HEK293 (cell line): ENCODE measurements at regions not wholly inside any gene's neighbourhood (a gene's known extent, or its start where the extent isn't known, plus 50 kb on each side); places are given as distances from the start of the nearest gene placed in this dataset.

Source experiments
- CTCF ChIA-PET: fragments of 350-600 bp; formaldehyde crosslinking; extraction: SDS; loops from one replicate; lab custom pipeline; 2021; ENCODE audit warnings: antibody characterized with exemption; lab: Yijun Ruan, JAX
- POLR2A ChIA-PET: fragments of 300-600 bp; formaldehyde crosslinking; extraction: SDS; loops from one replicate; lab custom pipeline; 2020; ENCODE audit warnings: antibody characterized with exemption, inconsistent platforms; lab: Yijun Ruan, JAX
- H3K27ac ChIP-seq: fragments of 200-500 bp; sonication (Bioruptor generic); 2 replicates; pipeline ENCODE4 v1.5.1; 2014; ENCODE audit warnings: low read depth, low read length, control low read depth, inconsistent platforms; ENCODE audit errors: extremely low read depth
- H3K36me3 ChIP-seq, 2 experiments: fragments of 200-500 bp in 1 of 2; sonication (Bioruptor generic) in 1 of 2; 1 replicate in 1 of 2; 2 replicates in 1 of 2; pipeline ENCODE4 v1.5.1; 2014 to 2017; ENCODE audit warnings: inconsistent platforms in 2 of 2, low read length in 2 of 2; ENCODE audit not compliant: control insufficient read depth in 2 of 2, insufficient read depth in 1 of 2
- H3K4me1 ChIP-seq: fragments of 200-500 bp; sonication (Bioruptor generic); 2 replicates; pipeline ENCODE4 v1.5.1; 2014; ENCODE audit warnings: mild to moderate bottlenecking, low read length, inconsistent platforms; ENCODE audit not compliant: control insufficient read depth, insufficient read depth
- H3K4me3 ChIP-seq: 2 replicates; pipeline ENCODE4 v1.5.1; 2011; ENCODE audit warnings: low read depth, mild to moderate bottlenecking, control low read depth, low read length, moderate library complexity
- H3K9me3 ChIP-seq: fragments of 200-500 bp; sonication (Bioruptor generic); 2 replicates; pipeline ENCODE4 v1.5.1; 2014; ENCODE audit warnings: low read depth, low read length, inconsistent platforms; ENCODE audit not compliant: control insufficient read depth, insufficient read depth
- BCL11A ChIP-seq: fragments of 450-650 bp; formaldehyde crosslinking; IDR thresholded peaks from 2 replicates; pipeline ENCODE4 v1.5.1; 2016; ENCODE audit warnings: low read depth, missing biosample characterization, missing genetic modification characterization
- GLIS2 ChIP-seq: fragments of 450-650 bp; formaldehyde crosslinking; IDR thresholded peaks from 2 replicates; pipeline ENCODE4 v1.5.1; 2016; ENCODE audit warnings: missing biosample characterization, missing genetic modification characterization
- HIC1 ChIP-seq: fragments of 450-650 bp; formaldehyde crosslinking; IDR thresholded peaks from 2 replicates; pipeline ENCODE4 v1.5.1; 2016; ENCODE audit warnings: missing biosample characterization, missing genetic modification characterization
- HOXD13 ChIP-seq: sonication (generic); formaldehyde crosslinking; IDR thresholded peaks from 2 replicates; pipeline ENCODE4 v1.8.0; 2022; ENCODE audit warnings: missing genetic modification reagents, borderline replicate concordance
- RBAK ChIP-seq: fragments of 450-650 bp; formaldehyde crosslinking; IDR thresholded peaks from 2 replicates; pipeline ENCODE4 v1.5.1; 2016; ENCODE audit warnings: missing biosample characterization, missing genetic modification characterization
- YY1 ChIP-seq: fragments of 450-650 bp; formaldehyde crosslinking; IDR thresholded peaks from 2 replicates; pipeline ENCODE4 v1.5.1; 2018; ENCODE audit warnings: missing biosample characterization, missing genetic modification characterization
- ZBTB49 ChIP-seq: fragments of 450-650 bp; formaldehyde crosslinking; IDR thresholded peaks from 2 replicates; pipeline ENCODE4 v1.5.1; 2016; ENCODE audit warnings: missing biosample characterization, missing genetic modification characterization, low read depth
- ZNF112 ChIP-seq: fragments of 450-650 bp; formaldehyde crosslinking; IDR thresholded peaks from 2 replicates; pipeline ENCODE4 v1.5.0; 2017; ENCODE audit warnings: missing biosample characterization, missing genetic modification characterization
- ZNF132 ChIP-seq: fragments of 450-650 bp; formaldehyde crosslinking; IDR thresholded peaks from 2 replicates; pipeline ENCODE4 v1.5.1; 2017; ENCODE audit warnings: missing biosample characterization, missing genetic modification characterization, borderline replicate concordance
- ZNF354C ChIP-seq: fragments of 450-650 bp; formaldehyde crosslinking; IDR thresholded peaks from 2 replicates; pipeline ENCODE4 v1.5.1; 2016; ENCODE audit warnings: missing biosample characterization, missing genetic modification characterization, low read depth, borderline replicate concordance
- ZNF513 ChIP-seq: fragments of 450-650 bp; IDR thresholded peaks from 2 replicates; pipeline ENCODE4 v1.5.1; 2018; ENCODE audit warnings: missing biosample characterization, missing genetic modification characterization
- ZNF514 ChIP-seq: fragments of 450-650 bp; formaldehyde crosslinking; IDR thresholded peaks from 2 replicates; pipeline ENCODE4 v1.5.1; 2016; ENCODE audit warnings: missing biosample characterization, missing genetic modification characterization
- ZNF521 ChIP-seq: fragments of 450-650 bp; formaldehyde crosslinking; IDR thresholded peaks from 2 replicates; pipeline ENCODE4 v1.5.1; 2017; ENCODE audit warnings: missing biosample characterization, mild to moderate bottlenecking, missing genetic modification characterization
- ZNF585B ChIP-seq: fragments of 450-650 bp; formaldehyde crosslinking; IDR thresholded peaks from 2 replicates; pipeline ENCODE4 v1.5.1; 2016; ENCODE audit warnings: missing biosample characterization, missing genetic modification characterization
- ZNF621 ChIP-seq: fragments of 450-650 bp; formaldehyde crosslinking; IDR thresholded peaks from 2 replicates; pipeline ENCODE4 v1.5.1; 2017; ENCODE audit warnings: missing biosample characterization, missing genetic modification characterization
- ZNF660 ChIP-seq: fragments of 450-650 bp; IDR thresholded peaks from 2 replicates; pipeline ENCODE4 v1.5.1; 2018; ENCODE audit warnings: missing biosample characterization, mild to moderate bottlenecking, missing genetic modification characterization
- ZNF768 ChIP-seq: fragments of 450-650 bp; formaldehyde crosslinking; IDR thresholded peaks from 2 replicates; pipeline ENCODE4 v1.5.1; 2018; ENCODE audit warnings: missing biosample characterization, mild to moderate bottlenecking, missing genetic modification characterization
- ZNF776 ChIP-seq: fragments of 450-650 bp; formaldehyde crosslinking; IDR thresholded peaks from 2 replicates; pipeline ENCODE4 v1.5.0; 2017; ENCODE audit warnings: missing biosample characterization, missing genetic modification characterization, borderline replicate concordance
- ZSCAN18 ChIP-seq: fragments of 450-650 bp; formaldehyde crosslinking; IDR thresholded peaks from 2 replicates; pipeline ENCODE4 v1.5.1; 2016; ENCODE audit warnings: missing biosample characterization, missing genetic modification characterization

- POLR2A ChIA-PET = interaction anchor here (0.6 kb wide), 1 partner anchor 337 kb away, joined by 3 read pairs; no protein-coding TSS in a partner anchor
- H3K36me3 ChIP-seq = no peaks in the 10 kb centered on the region
- H3K9me3 ChIP-seq = no peaks in the 10 kb centered on the region
- CTCF ChIA-PET = interaction anchor here (0.7 kb wide), 1 partner anchor 57 kb away, joined by 6 read pairs; no protein-coding TSS in a partner anchor
- no peak overlapping the region for H3K4me3 ChIP-seq
- no peaks in the 10 kb centered on the region for H3K4me1 ChIP-seq
- H3K27ac ChIP-seq = no peak overlapping the region
- no peak for TF ChIP-seq ZSCAN18 (tag by site-specific recombination)
- TF ChIP-seq ZNF768 = no peak
- no peak for TF ChIP-seq ZNF112
- TF ChIP-seq ZNF132 (tag by site-specific recombination) = no peak
- TF ChIP-seq HOXD13 = no peak
- TF ChIP-seq ZNF621 (tag by site-specific recombination) = no peak
- no peak for TF ChIP-seq ZNF513 (tag by site-specific recombination)
- no peak for TF ChIP-seq BCL11A (tag by site-specific recombination)
- no peak for TF ChIP-seq ZNF514
- TF ChIP-seq ZNF660 (tag by site-specific recombination) = no peak
- no peak for TF ChIP-seq YY1 (tag by site-specific recombination)
- no peak for TF ChIP-seq ZNF585B
- no peak for TF ChIP-seq RBAK (tag by site-specific recombination)
- no peak for TF ChIP-seq ZBTB49 (tag by site-specific recombination)
- no peak for TF ChIP-seq ZNF521 (tag by site-specific recombination)
Measured at GRCh38 chr5:62741761-62742160, 163.1 kb downstream of the LRRC70 start.

GRCh38 chr5:62737766-62738165, 159.1 kb downstream of the LRRC70 start:
- Histone ChIP-seq H3K4me1 (no peaks in the 10 kb centered on the region), H3K9me3 (no peaks in the 10 kb centered on the region), H3K4me3 (no peak overlapping the region), H3K36me3 (no peaks in the 10 kb centered on the region), H3K27ac (no peak overlapping the region)
- TF ChIP-seq ZNF354C (no peak), HIC1 (no peak), ZNF776 (no peak), ZNF132 (tag by site-specific recombination) (no peak), GLIS2 (tag by site-specific recombination) (no peak), ZNF112 (no peak), ZNF585B (no peak)
- CTCF ChIA-PET = no interaction called here
- POLR2A ChIA-PET = no interaction called here
